ENCODE measurements at regions not wholly inside any gene's neighbourhood (a gene's known extent, or its start where the extent isn't known, plus 50 kb on each side); places are given as distances from the start of the nearest gene placed in this dataset.

DNA sequence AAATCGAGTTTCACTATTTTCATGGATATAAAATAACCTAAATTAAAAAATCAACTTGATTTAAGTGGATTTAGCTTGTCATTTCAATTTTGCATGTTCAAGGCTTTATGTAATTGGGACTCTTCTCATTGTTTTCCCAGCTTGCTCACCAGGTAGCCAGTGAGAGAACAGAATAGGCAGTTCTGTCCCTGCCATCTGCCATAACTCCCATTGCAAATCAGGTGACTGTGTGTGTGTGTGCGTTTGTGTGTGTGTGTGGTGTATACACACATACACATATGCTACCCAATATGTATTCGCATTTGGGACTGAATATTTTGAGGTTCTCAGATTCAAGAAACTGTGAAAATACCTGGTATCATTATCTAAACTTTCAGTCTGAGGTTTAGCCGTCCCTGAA is 1069.8 kb downstream of the IGSF11 start (continued):
- TF ChIP-seq, protein P1, sequence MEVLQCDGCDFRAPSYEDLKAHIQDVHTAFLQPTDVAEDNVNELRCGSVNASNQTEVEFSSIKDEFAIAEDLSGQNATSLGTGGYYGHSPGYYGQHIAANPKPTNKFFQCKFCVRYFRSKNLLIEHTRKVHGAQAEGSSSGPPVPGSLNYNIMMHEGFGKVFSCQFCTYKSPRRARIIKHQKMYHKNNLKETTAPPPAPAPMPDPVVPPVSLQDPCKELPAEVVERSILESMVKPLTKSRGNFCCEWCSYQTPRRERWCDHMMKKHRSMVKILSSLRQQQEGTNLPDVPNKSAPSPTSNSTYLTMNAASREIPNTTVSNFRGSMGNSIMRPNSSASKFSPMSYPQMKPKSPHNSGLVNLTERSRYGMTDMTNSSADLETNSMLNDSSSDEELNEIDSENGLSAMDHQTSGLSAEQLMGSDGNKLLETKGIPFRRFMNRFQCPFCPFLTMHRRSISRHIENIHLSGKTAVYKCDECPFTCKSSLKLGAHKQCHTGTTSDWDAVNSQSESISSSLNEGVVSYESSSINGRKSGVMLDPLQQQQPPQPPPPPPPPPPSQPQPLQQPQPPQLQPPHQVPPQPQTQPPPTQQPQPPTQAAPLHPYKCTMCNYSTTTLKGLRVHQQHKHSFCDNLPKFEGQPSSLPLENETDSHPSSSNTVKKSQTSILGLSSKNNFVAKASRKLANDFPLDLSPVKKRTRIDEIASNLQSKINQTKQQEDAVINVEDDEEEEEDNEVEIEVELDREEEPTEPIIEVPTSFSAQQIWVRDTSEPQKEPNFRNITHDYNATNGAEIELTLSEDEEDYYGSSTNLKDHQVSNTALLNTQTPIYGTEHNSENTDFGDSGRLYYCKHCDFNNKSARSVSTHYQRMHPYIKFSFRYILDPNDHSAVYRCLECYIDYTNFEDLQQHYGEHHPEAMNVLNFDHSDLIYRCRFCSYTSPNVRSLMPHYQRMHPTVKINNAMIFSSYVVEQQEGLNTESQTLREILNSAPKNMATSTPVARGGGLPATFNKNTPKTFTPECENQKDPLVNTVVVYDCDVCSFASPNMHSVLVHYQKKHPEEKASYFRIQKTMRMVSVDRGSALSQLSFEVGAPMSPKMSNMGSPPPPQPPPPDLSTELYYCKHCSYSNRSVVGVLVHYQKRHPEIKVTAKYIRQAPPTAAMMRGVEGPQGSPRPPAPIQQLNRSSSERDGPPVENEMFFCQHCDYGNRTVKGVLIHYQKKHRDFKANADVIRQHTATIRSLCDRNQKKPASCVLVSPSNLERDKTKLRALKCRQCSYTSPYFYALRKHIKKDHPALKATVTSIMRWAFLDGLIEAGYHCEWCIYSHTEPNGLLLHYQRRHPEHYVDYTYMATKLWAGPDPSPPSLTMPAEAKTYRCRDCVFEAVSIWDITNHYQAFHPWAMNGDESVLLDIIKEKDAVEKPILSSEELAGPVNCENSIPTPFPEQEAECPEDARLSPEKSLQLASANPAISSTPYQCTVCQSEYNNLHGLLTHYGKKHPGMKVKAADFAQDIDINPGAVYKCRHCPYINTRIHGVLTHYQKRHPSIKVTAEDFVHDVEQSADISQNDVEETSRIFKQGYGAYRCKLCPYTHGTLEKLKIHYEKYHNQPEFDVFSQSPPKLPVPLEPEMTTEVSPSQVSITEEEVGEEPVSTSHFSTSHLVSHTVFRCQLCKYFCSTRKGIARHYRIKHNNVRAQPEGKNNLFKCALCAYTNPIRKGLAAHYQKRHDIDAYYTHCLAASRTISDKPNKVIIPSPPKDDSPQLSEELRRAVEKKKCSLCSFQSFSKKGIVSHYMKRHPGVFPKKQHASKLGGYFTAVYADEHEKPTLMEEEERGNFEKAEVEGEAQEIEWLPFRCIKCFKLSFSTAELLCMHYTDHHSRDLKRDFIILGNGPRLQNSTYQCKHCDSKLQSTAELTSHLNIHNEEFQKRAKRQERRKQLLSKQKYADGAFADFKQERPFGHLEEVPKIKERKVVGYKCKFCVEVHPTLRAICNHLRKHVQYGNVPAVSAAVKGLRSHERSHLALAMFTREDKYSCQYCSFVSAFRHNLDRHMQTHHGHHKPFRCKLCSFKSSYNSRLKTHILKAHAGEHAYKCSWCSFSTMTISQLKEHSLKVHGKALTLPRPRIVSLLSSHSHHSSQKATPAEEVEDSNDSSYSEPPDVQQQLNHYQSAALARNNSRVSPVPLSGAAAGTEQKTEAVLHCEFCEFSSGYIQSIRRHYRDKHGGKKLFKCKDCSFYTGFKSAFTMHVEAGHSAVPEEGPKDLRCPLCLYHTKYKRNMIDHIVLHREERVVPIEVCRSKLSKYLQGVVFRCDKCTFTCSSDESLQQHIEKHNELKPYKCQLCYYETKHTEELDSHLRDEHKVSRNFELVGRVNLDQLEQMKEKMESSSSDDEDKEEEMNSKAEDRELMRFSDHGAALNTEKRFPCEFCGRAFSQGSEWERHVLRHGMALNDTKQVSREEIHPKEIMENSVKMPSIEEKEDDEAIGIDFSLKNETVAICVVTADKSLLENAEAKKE (CRISPR knock-in tag; IDR thresholded peaks at IDR 0.05): no peak
- TF ChIP-seq EZH2 (IDR thresholded peaks at IDR 0.05; ENCODE audit: low read depth, unreplicated experiment) (no peak), JUNB (IDR thresholded peaks at IDR 0.05; ENCODE audit: unreplicated experiment) (no peak), EZH2phosphoT487 (IDR thresholded peaks at IDR 0.05; ENCODE audit: unreplicated experiment) (no peak), NANOG (IDR thresholded peaks at IDR 0.05; ENCODE audit: borderline replicate concordance) (no peak)
- TF ChIP-seq, protein P2, sequence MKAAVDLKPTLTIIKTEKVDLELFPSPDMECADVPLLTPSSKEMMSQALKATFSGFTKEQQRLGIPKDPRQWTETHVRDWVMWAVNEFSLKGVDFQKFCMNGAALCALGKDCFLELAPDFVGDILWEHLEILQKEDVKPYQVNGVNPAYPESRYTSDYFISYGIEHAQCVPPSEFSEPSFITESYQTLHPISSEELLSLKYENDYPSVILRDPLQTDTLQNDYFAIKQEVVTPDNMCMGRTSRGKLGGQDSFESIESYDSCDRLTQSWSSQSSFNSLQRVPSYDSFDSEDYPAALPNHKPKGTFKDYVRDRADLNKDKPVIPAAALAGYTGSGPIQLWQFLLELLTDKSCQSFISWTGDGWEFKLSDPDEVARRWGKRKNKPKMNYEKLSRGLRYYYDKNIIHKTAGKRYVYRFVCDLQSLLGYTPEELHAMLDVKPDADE (IDR thresholded peaks at IDR 0.05): no peak

DNA sequence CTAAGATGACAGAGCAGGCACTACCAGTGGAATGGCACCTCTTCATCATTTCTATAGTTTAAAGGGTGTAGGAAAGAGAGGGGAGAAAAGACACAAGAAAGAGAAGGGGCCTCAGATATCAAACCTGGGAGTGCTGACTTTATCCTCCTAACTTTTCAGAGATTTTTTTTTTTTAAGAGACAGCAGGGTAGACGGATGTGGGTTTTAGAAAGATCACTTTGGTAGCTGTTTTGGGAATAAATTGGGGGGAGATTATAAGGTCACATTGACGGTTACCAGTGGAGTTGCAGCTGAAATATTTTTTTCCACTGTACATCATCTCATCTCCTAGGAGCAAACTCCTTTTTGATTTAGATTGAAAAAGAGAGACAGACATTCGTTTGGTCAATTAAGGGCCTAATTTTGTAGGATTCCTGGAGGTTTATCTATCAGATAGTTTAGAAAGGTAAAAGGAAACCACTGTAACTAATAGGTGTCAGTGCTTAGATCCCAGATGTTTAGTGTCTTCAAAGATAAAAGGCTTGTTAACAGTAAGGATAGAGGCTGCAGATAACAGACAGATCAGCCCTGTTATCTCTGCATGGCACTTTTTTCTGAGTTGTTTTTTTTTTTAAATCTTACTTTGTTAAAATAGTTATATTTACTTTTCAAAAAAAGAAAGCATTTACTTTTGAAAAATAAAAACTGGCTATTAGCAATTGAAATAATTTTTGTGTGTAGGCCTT is 1057.0 kb downstream of the IGSF11 start:
- H3K4me3 Mint-ChIP-seq: no peak overlapping the region
- H3F3A ChIP-seq (replicated peaks; ENCODE audit: low read depth): no peaks in the 10 kb centered on the region
- no peaks in the 10 kb centered on the region for H3K9me3 Mint-ChIP-seq
- ATAC-seq (no peak), DNase-seq (ENCODE audit: low spot score) (no peak)
- H3K4me1 Mint-ChIP-seq: no peaks in the 10 kb centered on the region
- H3K27ac ChIP-seq (ENCODE audit: low read depth): no peak overlapping the region
- no peaks in the 10 kb centered on the region for H3K79me2 ChIP-seq (replicated peaks; ENCODE audit: insufficient read depth)
- no peaks in the 10 kb centered on the region for H3K9me2 ChIP-seq (ENCODE audit: insufficient read depth)
- no peaks in the 10 kb centered on the region for H3K36me3 Mint-ChIP-seq (ENCODE audit: low read depth)
- H4K20me1 ChIP-seq (replicated peaks; ENCODE audit: insufficient read depth): no peaks in the 10 kb centered on the region
- no peak overlapping the region for H3K27ac Mint-ChIP-seq
- no peaks in the 10 kb centered on the region for H3K27me3 ChIP-seq (ENCODE audit: insufficient read depth)
- no peaks in the 10 kb centered on the region for H3K4me1 ChIP-seq (ENCODE audit: insufficient read depth)
- no peak overlapping the region for H3K4me3 ChIP-seq
- H3K27me3 Mint-ChIP-seq (ENCODE audit: insufficient read depth, low read depth, poor library complexity): no peaks in the 10 kb centered on the region
- no peak overlapping the region for H2AFZ ChIP-seq
- no peaks in the 10 kb centered on the region for H3K36me3 ChIP-seq (ENCODE audit: insufficient read depth)
- no peak overlapping the region for H3K4me2 ChIP-seq
- TF ChIP-seq EZH2 (IDR thresholded peaks at IDR 0.05; ENCODE audit: low read depth, unreplicated experiment): no peak
- no peak for TF ChIP-seq JUNB (IDR thresholded peaks at IDR 0.05; ENCODE audit: unreplicated experiment)
- TF ChIP-seq, protein P3, sequence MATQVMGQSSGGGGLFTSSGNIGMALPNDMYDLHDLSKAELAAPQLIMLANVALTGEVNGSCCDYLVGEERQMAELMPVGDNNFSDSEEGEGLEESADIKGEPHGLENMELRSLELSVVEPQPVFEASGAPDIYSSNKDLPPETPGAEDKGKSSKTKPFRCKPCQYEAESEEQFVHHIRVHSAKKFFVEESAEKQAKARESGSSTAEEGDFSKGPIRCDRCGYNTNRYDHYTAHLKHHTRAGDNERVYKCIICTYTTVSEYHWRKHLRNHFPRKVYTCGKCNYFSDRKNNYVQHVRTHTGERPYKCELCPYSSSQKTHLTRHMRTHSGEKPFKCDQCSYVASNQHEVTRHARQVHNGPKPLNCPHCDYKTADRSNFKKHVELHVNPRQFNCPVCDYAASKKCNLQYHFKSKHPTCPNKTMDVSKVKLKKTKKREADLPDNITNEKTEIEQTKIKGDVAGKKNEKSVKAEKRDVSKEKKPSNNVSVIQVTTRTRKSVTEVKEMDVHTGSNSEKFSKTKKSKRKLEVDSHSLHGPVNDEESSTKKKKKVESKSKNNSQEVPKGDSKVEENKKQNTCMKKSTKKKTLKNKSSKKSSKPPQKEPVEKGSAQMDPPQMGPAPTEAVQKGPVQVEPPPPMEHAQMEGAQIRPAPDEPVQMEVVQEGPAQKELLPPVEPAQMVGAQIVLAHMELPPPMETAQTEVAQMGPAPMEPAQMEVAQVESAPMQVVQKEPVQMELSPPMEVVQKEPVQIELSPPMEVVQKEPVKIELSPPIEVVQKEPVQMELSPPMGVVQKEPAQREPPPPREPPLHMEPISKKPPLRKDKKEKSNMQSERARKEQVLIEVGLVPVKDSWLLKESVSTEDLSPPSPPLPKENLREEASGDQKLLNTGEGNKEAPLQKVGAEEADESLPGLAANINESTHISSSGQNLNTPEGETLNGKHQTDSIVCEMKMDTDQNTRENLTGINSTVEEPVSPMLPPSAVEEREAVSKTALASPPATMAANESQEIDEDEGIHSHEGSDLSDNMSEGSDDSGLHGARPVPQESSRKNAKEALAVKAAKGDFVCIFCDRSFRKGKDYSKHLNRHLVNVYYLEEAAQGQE (IDR thresholded peaks at IDR 0.05; ENCODE audit: unreplicated experiment): no peak
- no peak for TF ChIP-seq STAT1 (IDR thresholded peaks at IDR 0.05; ENCODE audit: unreplicated experiment)
- no peak for TF ChIP-seq ZNF114 (CRISPR knock-in tag; IDR thresholded peaks at IDR 0.05)
- TF ChIP-seq, protein P2 (IDR thresholded peaks at IDR 0.05): no peak
- TF ChIP-seq CREB1 (CRISPR knock-in tag; IDR thresholded peaks at IDR 0.05; ENCODE audit: low read depth): no peak

All from GM23338 (cell line).